ENCODE measurements at regions not wholly inside any gene's neighbourhood (a gene's known extent, or its start where the extent isn't known, plus 50 kb on each side); places are given as distances from the start of the nearest gene placed in this dataset.
"Not testable (repeated sequence)": the region's sequence is repeated elsewhere in the genome, so short reads cannot be mapped to it uniquely, and the experiment has no call there.

DNA sequence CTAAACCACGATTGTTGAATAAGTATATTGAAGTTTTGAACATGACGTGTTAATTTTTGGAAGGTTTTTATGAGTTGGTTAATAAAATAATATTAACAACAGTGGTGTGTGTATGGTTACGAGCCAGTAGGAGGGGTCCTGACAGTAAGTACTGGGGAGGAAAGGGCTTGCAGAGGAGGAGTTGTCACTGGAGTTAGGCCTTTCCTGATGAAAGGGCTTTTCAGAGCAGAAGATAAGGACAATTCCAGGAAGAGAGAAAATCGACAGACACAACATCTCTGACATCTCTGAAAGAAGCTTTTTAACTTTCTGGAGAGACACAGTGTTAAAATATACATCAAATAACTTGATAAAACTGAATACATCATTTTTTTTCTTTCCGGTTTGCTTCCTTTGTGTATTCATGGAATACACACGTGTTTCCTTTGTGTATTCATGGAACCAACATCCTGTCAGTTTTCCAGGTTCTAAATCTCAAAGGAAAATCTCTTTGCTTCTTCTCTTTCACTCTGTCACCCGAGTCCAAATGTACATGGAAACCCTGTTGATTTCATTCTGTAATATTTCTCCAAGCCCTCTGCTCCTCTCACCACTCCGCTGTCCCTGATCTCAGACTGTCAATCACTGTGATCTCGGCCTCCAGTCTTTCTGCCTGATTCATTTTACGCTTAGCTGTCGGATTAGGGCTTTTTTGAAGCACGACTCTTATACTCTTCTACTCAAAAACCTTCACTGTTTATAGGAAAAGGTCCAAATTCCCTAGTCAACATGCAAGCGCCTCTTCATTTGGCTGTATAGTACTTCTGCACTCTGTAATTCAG, 374.4 kb downstream of the DLEU7 start:
- TF ChIP-seq, protein P1, sequence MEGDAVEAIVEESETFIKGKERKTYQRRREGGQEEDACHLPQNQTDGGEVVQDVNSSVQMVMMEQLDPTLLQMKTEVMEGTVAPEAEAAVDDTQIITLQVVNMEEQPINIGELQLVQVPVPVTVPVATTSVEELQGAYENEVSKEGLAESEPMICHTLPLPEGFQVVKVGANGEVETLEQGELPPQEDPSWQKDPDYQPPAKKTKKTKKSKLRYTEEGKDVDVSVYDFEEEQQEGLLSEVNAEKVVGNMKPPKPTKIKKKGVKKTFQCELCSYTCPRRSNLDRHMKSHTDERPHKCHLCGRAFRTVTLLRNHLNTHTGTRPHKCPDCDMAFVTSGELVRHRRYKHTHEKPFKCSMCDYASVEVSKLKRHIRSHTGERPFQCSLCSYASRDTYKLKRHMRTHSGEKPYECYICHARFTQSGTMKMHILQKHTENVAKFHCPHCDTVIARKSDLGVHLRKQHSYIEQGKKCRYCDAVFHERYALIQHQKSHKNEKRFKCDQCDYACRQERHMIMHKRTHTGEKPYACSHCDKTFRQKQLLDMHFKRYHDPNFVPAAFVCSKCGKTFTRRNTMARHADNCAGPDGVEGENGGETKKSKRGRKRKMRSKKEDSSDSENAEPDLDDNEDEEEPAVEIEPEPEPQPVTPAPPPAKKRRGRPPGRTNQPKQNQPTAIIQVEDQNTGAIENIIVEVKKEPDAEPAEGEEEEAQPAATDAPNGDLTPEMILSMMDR (IDR thresholded peaks at IDR 0.05; ENCODE audit: borderline replicate concordance, insufficient read depth, low read depth, low read length) = no peak
- no peak overlapping the region for H3K4me3 ChIP-seq (ENCODE audit: low read depth, low read length)

DNA sequence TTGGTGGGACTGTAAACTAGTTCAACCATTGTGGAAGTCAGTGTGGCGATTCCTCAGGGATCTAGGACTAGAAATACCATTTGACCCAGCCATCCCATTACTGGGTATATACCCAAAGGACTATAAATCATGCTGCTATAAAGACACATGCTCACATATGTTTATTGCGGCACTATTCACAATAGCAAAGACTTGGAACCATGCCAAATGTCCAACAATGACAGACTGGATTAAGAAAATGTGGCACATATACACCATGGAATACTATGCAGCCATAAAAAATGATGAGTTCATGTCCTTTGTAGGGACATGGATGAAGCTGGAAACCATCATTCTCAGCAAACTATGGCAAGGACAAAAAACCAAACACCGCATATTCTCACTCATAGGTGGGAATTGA, 370.4 kb downstream of the DLEU7 start:
- H3K4me3 ChIP-seq (ENCODE audit: low read depth, low read length) = not testable (repeated sequence)

DNA sequence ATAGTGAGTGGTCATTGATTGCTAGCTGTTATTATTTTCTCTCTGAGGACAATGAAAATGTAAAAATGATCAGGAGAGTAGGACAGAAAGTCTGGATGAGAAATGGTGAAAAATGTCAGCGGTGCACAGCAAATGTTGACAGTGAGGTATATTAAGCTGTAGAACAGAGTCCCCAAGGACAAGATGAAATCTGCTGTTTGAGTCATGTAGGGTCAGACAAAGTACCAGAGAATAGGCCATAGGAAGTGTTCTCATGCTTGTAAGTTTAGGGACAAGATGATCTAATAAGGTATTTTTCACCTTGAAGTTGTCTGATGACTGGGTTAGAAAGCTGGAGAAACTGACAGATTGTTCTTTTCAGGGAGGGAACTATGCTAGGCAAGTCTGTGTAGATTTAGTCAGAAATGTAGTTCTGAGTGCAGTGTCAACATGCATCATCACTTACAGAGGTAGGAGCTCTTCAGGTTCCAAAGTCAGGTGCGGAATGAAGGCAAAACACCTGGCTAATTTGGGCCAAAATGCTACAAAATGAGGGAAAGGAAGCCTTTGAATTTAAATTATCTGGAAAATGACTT, 369.3 kb downstream of the DLEU7 start:
- H3K4me3 ChIP-seq (ENCODE audit: low read depth, low read length) = no peak overlapping the region
- TF ChIP-seq, protein P1 (IDR thresholded peaks at IDR 0.05; ENCODE audit: borderline replicate concordance, insufficient read depth, low read depth, low read length) = no peak

DNA sequence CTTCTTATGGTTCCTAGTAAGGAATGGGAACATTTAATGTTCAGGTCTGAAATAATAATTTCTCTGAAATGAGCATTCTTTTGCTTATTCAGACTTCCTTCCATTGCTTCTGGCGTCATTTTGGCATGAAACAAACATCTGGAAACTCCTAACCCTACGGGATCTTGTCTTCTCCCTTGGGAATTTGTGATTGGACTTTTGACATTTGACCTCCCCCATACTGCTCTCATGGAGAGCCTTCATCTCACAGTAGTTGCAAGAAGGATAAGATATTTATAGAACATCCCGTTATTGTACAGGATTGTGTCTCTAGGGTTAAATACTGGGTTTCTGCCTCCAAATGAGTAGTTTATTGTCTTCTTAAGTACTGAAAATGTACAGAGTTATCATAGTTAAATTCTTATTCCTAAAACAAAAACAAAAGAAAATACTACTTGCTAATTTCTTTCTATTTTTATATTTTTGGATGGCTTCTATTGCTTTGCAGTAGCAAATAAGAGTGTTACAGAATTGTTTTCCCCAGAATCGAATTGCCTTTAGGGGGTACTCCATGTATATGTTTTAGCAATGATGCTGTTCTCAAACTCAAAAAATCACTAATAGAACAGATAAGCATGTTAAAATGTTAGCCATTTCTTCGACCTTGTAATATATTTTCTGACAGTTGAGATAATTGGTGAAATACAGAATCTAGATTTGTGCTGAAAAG, 366.8 kb downstream of the DLEU7 start:
- H3K4me3 ChIP-seq (ENCODE audit: low read depth, low read length) = no peak overlapping the region
- TF ChIP-seq, protein P1 (IDR thresholded peaks at IDR 0.05; ENCODE audit: borderline replicate concordance, insufficient read depth, low read depth, low read length) = no peak

DNA sequence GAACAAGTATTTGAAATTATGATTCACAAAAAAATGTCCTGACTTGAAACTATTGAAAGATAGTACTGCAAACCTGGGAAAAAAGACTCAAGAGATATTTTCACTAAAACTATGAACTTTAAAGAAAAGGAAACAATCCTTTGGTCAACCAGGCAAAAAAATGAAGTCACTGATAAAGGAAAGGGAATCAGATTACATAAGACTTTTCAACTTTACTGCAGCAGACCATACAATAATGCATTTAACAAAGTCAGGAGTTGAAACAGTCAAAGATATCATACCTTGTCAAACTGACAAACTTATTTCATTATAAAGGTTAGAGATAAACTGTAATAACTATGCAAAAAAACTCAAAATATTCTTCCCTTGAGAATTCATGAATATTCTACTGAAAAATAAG, 361.6 kb downstream of the DLEU7 start:
- H3K4me3 ChIP-seq (ENCODE audit: low read depth, low read length) = no peak overlapping the region
- TF ChIP-seq, protein P1 (IDR thresholded peaks at IDR 0.05; ENCODE audit: borderline replicate concordance, insufficient read depth, low read depth, low read length) = no peak

DNA sequence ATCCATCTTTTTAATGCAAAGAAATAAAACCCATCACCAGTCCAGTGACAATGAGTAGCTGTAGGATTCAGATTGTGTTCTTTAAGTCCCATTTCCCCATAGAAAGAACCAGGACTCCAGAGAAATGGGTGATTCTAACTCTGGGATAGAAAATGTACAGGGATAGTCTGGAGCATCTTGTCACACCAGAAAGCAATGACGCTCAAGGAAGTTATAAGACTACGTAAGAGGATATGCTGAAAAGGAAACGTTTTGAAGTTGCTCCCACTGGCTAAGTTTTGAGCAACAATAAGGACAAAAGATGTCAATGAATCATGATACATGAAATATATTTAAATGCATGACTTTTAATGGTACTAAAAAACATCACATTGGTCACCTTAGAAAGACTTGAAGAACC, 360.1 kb downstream of the DLEU7 start:
- H3K4me3 ChIP-seq (ENCODE audit: low read depth, low read length) = no peak overlapping the region
- TF ChIP-seq, protein P1 (IDR thresholded peaks at IDR 0.05; ENCODE audit: borderline replicate concordance, insufficient read depth, low read depth, low read length) = no peak

DNA sequence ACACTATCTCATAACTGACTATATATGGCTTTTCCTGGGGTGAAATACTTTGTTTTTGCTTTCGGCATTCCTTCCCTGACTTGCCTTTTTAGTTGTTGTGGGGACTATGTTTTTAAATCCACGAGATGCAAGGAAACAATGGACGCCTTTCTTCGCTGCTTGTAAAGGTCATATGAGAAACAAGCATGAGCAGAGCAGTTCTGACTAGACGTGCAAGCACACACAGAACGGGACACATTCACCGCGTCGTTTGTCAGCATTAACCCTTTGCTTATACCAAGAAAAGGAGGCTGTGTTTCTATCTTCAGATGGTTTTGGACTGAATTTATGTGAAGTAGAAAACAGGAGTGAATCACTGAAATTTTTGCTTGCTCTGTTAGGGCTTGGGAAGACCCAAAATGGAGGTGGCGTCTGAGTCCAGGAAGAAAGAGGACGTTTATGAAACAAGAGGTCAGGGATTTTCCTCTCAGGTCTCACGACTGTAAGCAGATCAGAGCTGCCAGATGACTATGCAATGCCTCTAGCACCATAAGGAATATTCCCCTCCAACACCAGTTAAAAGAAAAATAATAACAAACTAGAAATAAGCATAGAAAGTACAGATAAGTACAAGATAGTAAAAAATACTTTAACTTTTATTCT, 358.9 kb downstream of the DLEU7 start:
- TF ChIP-seq, protein P1 (IDR thresholded peaks at IDR 0.05; ENCODE audit: borderline replicate concordance, insufficient read depth, low read depth, low read length) = no peak

More for the DNA sequence above, 358.9 kb downstream of the DLEU7 start:
- H3K4me3 ChIP-seq (ENCODE audit: low read depth, low read length) = no peak overlapping the region
